ENCODE measurements at regions not wholly inside any gene's neighbourhood (a gene's known extent, or its start where the extent isn't known, plus 50 kb on each side); places are given as distances from the start of the nearest gene placed in this dataset.
"Not testable (repeated sequence)": the region's sequence is repeated elsewhere in the genome, so short reads cannot be mapped to it uniquely, and the experiment has no call there.

DNA sequence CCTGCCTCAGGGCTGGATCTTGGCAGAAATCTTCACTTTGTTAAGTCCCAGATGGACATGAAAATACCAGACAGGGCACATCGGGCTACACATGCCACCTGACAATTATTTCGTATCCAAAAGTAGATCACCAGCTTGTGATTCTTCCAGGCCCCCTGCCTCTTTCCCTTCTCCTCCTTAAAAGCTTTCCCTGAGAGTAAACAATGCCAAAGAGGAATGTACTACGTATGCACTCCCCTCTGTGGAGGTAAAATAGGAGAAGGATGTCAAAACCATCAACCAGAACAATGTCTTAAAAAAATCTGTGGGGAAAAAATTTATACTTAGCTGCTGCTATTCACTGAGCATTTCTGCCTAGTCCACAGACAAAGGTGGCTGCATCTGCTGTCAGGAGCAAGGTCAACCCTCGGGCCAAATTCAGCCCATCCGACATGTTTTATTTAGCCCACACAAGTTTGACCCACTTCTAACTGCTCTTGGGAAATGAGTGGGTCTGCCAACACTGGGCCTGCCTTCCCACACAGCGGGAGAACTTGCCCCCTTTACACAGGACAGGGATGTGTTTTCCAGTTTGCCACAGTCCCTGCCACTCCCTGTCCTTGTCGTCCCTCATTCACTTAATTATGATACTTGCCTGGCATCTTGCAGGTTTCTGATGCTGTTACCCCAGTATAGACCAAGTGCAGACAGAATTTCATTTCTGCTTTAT is 74.7 kb upstream of the NBPF26 start:
- DNase-seq (ENCODE audit: low read depth); H3K4me3 ChIP-seq (ENCODE audit: low read depth, low read length): not testable (repeated sequence)

- not testable (repeated sequence) for H3K4me3 ChIP-seq (ENCODE audit: low read depth, low read length); DNase-seq (ENCODE audit: low read depth)
Measured at GRCh38 chr1:120649730-120650129, 74.0 kb upstream of the NBPF26 start.

- DNase-seq (ENCODE audit: low read depth); H3K4me3 ChIP-seq (ENCODE audit: low read depth, low read length): not testable (repeated sequence)
Measured at GRCh38 chr1:120654114-120654513, 69.6 kb upstream of the NBPF26 start.

DNA sequence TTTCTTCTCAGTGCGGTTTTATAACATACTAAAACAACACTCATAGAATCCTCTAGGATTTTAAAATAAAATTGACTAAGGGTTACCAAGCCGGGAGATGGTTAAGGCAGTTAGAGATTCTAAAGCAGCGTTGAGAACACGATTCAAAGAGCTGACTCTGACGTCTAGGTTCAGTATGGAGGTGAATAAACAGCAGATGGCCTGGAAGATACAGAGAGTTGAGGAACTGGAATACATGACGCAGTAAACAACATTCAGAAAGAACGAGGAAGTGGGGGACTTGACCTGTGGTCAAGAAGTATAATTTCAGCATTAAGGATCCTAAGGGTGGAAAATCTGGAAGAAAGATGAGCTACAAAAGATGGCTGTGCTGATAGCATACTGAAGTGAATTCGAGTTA is 68.4 kb upstream of the NBPF26 start:
- not testable (repeated sequence) for DNase-seq (ENCODE audit: low read depth); H3K4me3 ChIP-seq (ENCODE audit: low read depth, low read length)

DNA sequence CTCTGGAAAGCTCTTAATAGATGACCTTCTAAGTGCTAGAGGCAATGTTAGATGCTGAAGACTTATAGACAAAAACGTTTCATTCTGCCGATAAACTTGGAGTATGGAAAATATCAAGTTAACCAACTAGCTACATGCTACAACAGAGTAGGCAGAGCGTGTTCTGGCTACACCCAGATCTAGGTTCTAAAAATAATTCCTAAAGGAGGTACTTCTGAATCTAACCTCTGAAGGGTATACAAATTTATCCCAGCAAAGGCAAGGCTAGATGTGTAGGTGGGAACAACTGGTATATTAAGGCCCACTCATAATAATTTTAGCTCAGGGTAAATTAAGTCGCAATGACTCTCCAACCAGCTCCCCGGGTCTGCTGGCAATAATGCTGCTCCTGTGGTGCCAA is 67.6 kb upstream of the NBPF26 start:
- not testable (repeated sequence) for H3K4me3 ChIP-seq (ENCODE audit: low read depth, low read length); DNase-seq (ENCODE audit: low read depth)

DNA sequence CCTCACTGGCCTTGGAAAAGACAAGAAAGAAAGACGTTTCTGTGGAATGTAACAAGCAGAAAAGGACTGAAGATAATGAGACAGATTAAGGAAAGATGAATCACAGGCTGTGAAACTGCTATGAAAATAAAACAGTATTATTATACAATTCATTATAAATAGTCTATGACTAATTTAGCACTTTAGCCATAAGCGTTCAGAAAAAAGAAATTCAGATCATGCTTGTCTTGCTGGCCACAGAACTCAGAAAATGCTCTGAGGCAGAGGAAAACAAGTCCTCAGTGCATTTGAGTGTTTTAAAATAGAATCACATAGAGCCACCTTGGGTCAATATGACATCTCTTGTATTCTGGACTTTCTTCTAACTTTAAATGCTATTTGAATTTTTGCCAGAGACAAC is 65.9 kb upstream of the NBPF26 start:
- H3K4me3 ChIP-seq (ENCODE audit: low read depth, low read length); DNase-seq (ENCODE audit: low read depth): not testable (repeated sequence)

GRCh38 chr1:120658622-120659021 is 65.1 kb upstream of the NBPF26 start:
- DNase-seq (ENCODE audit: low read depth); H3K4me3 ChIP-seq (ENCODE audit: low read depth, low read length): not testable (repeated sequence)

GRCh38 chr1:120659133-120659532 is 64.6 kb upstream of the NBPF26 start:
- not testable (repeated sequence) for DNase-seq (ENCODE audit: low read depth)

DNA sequence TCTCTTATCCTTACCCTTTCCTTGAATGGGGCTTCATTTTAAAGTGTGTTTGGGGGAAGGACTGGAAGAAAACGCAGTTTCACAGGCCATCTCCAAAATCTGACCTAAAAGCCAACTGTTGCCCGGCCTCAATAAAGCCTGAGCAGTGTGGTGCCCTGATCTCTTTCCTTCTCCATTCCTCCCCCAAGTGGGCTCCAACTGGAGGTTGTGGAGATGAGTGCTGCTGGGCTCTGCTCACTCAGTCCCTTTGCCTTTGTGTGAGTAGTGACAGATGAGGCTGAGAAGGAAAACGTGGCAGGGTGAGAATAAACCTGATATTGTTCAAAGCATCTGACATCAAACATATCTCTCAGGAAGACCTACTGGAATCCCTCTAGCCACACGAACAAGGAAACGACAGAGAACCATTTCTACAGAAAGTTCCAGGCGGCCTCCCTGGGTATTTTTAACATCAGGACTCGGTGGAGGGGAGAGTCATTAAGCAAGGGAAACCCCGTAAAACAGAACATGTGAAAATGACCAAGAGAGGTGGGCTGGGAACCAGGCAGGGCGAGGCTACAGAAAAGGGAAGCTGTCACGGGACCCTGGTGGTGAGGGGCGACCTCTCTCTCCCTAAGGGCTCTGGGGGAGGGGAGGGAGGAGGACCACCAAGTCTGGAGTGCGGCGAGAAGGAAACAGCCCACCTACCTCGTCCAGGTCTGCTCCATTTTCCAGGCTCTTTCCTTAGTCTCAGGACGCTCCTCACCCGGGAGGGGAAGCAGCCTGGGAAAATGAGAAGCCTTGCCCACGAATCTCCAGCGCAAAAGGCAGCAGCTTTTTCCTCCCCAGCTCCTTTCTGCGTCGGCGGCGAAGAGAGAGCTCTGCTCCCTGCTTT is 59.1 kb upstream of the NBPF26 start:
- not testable (repeated sequence) for H3K4me3 ChIP-seq (ENCODE audit: low read depth, low read length); DNase-seq (ENCODE audit: low read depth)

More at GRCh38 chr1:120659133-120659532, 64.6 kb upstream of the NBPF26 start:
- not testable (repeated sequence) for H3K4me3 ChIP-seq (ENCODE audit: low read depth, low read length)

DNA sequence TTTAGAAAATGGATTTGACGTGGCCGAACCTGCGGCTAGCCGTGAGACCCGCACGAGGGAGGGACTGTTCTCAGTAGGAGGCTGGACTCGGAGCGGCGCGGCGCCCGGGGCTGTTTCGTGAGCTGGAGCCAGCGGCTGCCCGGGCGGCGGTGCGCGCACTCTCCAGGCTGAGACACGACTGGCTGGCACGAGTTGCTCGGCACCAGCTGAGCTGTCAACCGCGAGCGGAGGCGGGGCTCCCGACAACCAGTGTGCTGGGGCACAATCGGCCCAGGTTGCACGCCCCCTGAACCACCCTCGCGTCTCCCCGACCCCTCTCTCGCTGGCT is 58.5 kb upstream of the NBPF26 start:
- not testable (repeated sequence) for H3K4me3 ChIP-seq (ENCODE audit: low read depth, low read length)

GRCh38 chr1:120668187-120668586 is 55.6 kb upstream of the NBPF26 start:
- H3K4me3 ChIP-seq (ENCODE audit: low read depth, low read length); DNase-seq (ENCODE audit: low read depth): not testable (repeated sequence)

More for the DNA sequence above, 58.5 kb upstream of the NBPF26 start:
- not testable (repeated sequence) for DNase-seq (ENCODE audit: low read depth)

Data from GM12864 (cell line).